Keratinocyte (primary cell): ENCODE measurements at regions not wholly inside any gene's neighbourhood (a gene's known extent, or its start where the extent isn't known, plus 50 kb on each side); places are given as distances from the start of the nearest gene placed in this dataset.

Experiments used
- DNase-seq: peaks from one replicate; pipeline ENCODE4 v3.0.0-alpha.2; 2011; ENCODE audit warnings: low read depth, missing footprints, low spot score
- FAIRE-seq: peaks from 2 replicates; lab custom pipeline; 2011; peaks lifted over from hg19 to GRCh38; lab: Jason Lieb, UNC
- H2AFZ ChIP-seq: 2 replicates; pipeline ENCODE4 v1.6.0; 2012; ENCODE audit warnings: low read length, control low read depth, inconsistent platforms; ENCODE audit not compliant: control insufficient read depth
- H3K27ac ChIP-seq: 2 replicates; pipeline ENCODE4 v1.5.1; 2011; ENCODE audit warnings: low read length; ENCODE audit not compliant: control insufficient read depth, insufficient read depth
- H3K27me3 ChIP-seq: 3 replicates; pipeline ENCODE4 v1.6.0; 2011; ENCODE audit warnings: low read length; ENCODE audit not compliant: control insufficient read depth, insufficient read depth; ENCODE audit errors: extremely low read depth
- H3K36me3 ChIP-seq, 2 experiments: 2 replicates in 1 of 2; 3 replicates in 1 of 2; pipeline ENCODE4 v1.5.1; 2011; ENCODE audit warnings: low read length in 2 of 2, mild to moderate bottlenecking in 1 of 2; ENCODE audit not compliant: control insufficient read depth in 2 of 2, insufficient read depth in 2 of 2; ENCODE audit errors: extremely low read depth in 1 of 2
- H3K4me1 ChIP-seq: 3 replicates; pipeline ENCODE4 v1.5.1; 2011; ENCODE audit warnings: low read length; ENCODE audit not compliant: control insufficient read depth, insufficient read depth; ENCODE audit errors: extremely low read depth
- H3K4me2 ChIP-seq: 3 replicates; pipeline ENCODE4 v1.6.0; 2011; ENCODE audit warnings: low read depth, low read length; ENCODE audit not compliant: control insufficient read depth, insufficient read depth; ENCODE audit errors: extremely low read depth
- H3K4me3 ChIP-seq, 3 experiments: fragments of 200-600 bp in 1 of 3; sonication (generic) in 1 of 3; 2 replicates in 2 of 3; 3 replicates in 1 of 3; pipeline ENCODE4 v1.5.1; 2011 to 2016; ENCODE audit warnings: low read length in 3 of 3, mild to moderate bottlenecking in 3 of 3, control low read depth in 2 of 3, inconsistent platforms in 1 of 3, low read depth in 1 of 3, mixed read lengths in 1 of 3, mixed run types in 1 of 3, moderate library complexity in 1 of 3; ENCODE audit not compliant: control insufficient read depth in 2 of 3, insufficient read depth in 2 of 3; ENCODE audit errors: extremely low read depth in 1 of 3
- H3K79me2 ChIP-seq: 2 replicates; pipeline ENCODE4 v1.6.0; 2012; ENCODE audit warnings: low read length; ENCODE audit not compliant: control insufficient read depth, insufficient read depth
- H3K9ac ChIP-seq: 3 replicates; pipeline ENCODE4 v1.6.0; 2011; ENCODE audit warnings: low read length; ENCODE audit not compliant: control insufficient read depth, insufficient read depth; ENCODE audit errors: extremely low read depth
- H3K9me1 ChIP-seq: 3 replicates; pipeline ENCODE4 v1.6.0; 2011; ENCODE audit warnings: low read length; ENCODE audit not compliant: control insufficient read depth, insufficient read depth; ENCODE audit errors: extremely low read depth
- H3K9me3 ChIP-seq: 2 replicates; pipeline ENCODE4 v1.5.1; 2012; ENCODE audit warnings: low read depth, low read length; ENCODE audit not compliant: control insufficient read depth
- H4K20me1 ChIP-seq: 3 replicates; pipeline ENCODE4 v1.6.0; 2011; ENCODE audit warnings: low read length; ENCODE audit not compliant: control insufficient read depth, insufficient read depth; ENCODE audit errors: extremely low read depth
- EZH2 ChIP-seq: IDR thresholded peaks from one replicate; pipeline ENCODE4 v1.6.1; 2012; ENCODE audit warnings: inconsistent platforms, mild to moderate bottlenecking, low read length, moderate library complexity
- dilution Hi-C: fragments of 300-500 bp; cut with MboI; formaldehyde crosslinking; loops from one replicate; pipeline ENCODE4 v1.7.0; 2020; ENCODE audit warnings: low sequenced_read_pairs; ENCODE audit not compliant: extremely low pct_ligation_motif_present
- TF ChIP-seq, protein P1 (sequence below), 3 experiments: IDR thresholded peaks in 1 of 3; conservative IDR thresholded peaks in 1 of 3; optimal IDR thresholded peaks in 1 of 3; 2 replicates in 2 of 3; 3 replicates in 1 of 3; pipeline versions ENCODE3 to v1.5.1; 2011; ENCODE audit warnings: low read length in 3 of 3, mild to moderate bottlenecking in 3 of 3, moderate library complexity in 2 of 3, control low read depth in 1 of 3, inconsistent platforms in 1 of 3; ENCODE audit not compliant: insufficient read depth in 2 of 3; ENCODE audit errors: extremely low read depth in 1 of 3

DNA sequence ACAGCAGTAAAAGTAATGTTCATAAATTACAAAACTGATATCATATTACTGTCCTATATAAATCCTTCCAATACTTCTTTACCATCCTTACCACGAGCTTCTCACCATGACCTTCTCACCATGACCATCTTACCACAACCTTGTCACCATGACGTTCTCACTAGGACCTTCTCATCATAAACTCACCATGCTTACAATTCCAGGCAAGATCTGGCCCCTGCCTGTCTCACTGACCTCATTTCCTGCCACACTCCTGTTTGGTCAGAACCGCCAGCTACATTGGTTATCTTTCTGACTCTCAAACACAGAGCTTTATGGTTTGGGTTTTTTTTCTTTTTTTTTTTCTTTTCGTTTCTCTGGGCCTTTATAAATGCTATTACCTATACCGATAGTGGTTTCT is 827.6 kb downstream of the RNF144A start:
- no peak overlapping the region for H3K4me3 ChIP-seq
- no peak overlapping the region for H2AFZ ChIP-seq
- H3K36me3 ChIP-seq = no peaks in the 10 kb centered on the region
- no peak for FAIRE-seq
- no peak overlapping the region for H3K27ac ChIP-seq
- no peak overlapping the region for H3K4me2 ChIP-seq
- H3K9me1 ChIP-seq = no peaks in the 10 kb centered on the region
- H3K79me2 ChIP-seq = no peaks in the 10 kb centered on the region
- H3K27me3 ChIP-seq = no peaks in the 10 kb centered on the region
- no peak overlapping the region for H3K9ac ChIP-seq
- dilution Hi-C loops = no loop called here
- TF ChIP-seq EZH2 = no peak
- TF ChIP-seq, protein P1, sequence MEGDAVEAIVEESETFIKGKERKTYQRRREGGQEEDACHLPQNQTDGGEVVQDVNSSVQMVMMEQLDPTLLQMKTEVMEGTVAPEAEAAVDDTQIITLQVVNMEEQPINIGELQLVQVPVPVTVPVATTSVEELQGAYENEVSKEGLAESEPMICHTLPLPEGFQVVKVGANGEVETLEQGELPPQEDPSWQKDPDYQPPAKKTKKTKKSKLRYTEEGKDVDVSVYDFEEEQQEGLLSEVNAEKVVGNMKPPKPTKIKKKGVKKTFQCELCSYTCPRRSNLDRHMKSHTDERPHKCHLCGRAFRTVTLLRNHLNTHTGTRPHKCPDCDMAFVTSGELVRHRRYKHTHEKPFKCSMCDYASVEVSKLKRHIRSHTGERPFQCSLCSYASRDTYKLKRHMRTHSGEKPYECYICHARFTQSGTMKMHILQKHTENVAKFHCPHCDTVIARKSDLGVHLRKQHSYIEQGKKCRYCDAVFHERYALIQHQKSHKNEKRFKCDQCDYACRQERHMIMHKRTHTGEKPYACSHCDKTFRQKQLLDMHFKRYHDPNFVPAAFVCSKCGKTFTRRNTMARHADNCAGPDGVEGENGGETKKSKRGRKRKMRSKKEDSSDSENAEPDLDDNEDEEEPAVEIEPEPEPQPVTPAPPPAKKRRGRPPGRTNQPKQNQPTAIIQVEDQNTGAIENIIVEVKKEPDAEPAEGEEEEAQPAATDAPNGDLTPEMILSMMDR (optimal IDR thresholded peaks at IDR 0.05 in 1 of 3, IDR thresholded peaks at IDR 0.05 in 1 of 3, conservative IDR thresholded peaks at IDR 0.05 in 1 of 3; ENCODE audit: extremely low read depth in 1 of 3, insufficient read depth in 2 of 3, low read length in 3 of 3) = no peak
- H3K9me3 ChIP-seq = no peaks in the 10 kb centered on the region
- H3K4me1 ChIP-seq = peaks cover 13% of the 10 kb centered on the region
- H4K20me1 ChIP-seq = no peaks in the 10 kb centered on the region
- DNase-seq = no peak

DNA sequence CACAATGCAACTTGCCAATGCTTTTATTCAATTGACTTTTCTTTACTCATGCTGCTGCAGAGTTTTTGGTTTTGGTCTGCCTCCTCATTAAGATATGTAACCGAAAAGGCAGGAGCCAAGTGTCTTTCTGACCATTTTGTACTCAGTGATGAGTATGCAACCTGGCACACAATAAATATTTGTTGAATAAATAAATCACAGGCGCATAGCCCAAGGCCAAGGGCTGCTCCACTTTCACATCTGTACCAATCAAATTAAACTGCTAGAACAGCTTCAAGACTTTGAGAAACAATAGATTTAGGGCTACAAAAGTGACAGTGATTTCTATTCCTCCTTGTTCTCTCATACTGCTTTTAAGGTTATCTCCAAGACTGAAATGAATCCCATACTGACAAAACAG is 828.2 kb downstream of the RNF144A start:
- no peaks in the 10 kb centered on the region for H3K27me3 ChIP-seq

More for the DNA sequence above, 828.2 kb downstream of the RNF144A start:
- no peaks in the 10 kb centered on the region for H3K79me2 ChIP-seq
- no peaks in the 10 kb centered on the region for H3K9me3 ChIP-seq
- H3K9me1 ChIP-seq = no peaks in the 10 kb centered on the region
- no peak overlapping the region for H2AFZ ChIP-seq
- dilution Hi-C loops = no loop called here
- no peak overlapping the region for H3K27ac ChIP-seq
- peaks cover 17% of the 10 kb centered on the region for H3K4me1 ChIP-seq
- no peak overlapping the region for H3K9ac ChIP-seq
- H3K4me3 ChIP-seq = no peak overlapping the region
- no peak for DNase-seq
- FAIRE-seq = no peak
- no peaks in the 10 kb centered on the region for H4K20me1 ChIP-seq
- no peaks in the 10 kb centered on the region for H3K36me3 ChIP-seq
- TF ChIP-seq, protein P1 (optimal IDR thresholded peaks at IDR 0.05 in 1 of 3, IDR thresholded peaks at IDR 0.05 in 1 of 3, conservative IDR thresholded peaks at IDR 0.05 in 1 of 3; ENCODE audit: extremely low read depth in 1 of 3, insufficient read depth in 2 of 3, low read length in 3 of 3) = no peak
- no peak for TF ChIP-seq EZH2
- H3K4me2 ChIP-seq = no peak overlapping the region
